ENCODE measurements at regions not wholly inside any gene's neighbourhood (a gene's known extent, or its start where the extent isn't known, plus 50 kb on each side); places are given as distances from the start of the nearest gene placed in this dataset.

GRCh38 chr2:164114937-164115336, 379.1 kb upstream of the FIGN start:
- no peak for TF ChIP-seq CTCF (IDR thresholded peaks at IDR 0.05; ENCODE audit: insufficient read depth, low read length, poor library complexity, severe bottlenecking)
- Histone ChIP-seq H3K36me3 (ENCODE audit: control insufficient read depth, insufficient read depth, low read length) (no peaks in the 10 kb centered on the region), H3K27me3 (replicated peaks; ENCODE audit: control insufficient read depth, insufficient read depth, low read length) (no peaks in the 10 kb centered on the region), H3K4me3 (replicated peaks; ENCODE audit: low read depth, low read length) (no peak overlapping the region)
- DNase-seq (ENCODE audit: extremely low read depth, insufficient read length), result no peak

GRCh38 chr2:164112105-164112504, 376.3 kb upstream of the FIGN start:
- Histone ChIP-seq H3K27me3 (replicated peaks; ENCODE audit: control insufficient read depth, insufficient read depth, low read length) (no peaks in the 10 kb centered on the region), H3K4me3 (replicated peaks; ENCODE audit: low read depth, low read length) (no peak overlapping the region), H3K36me3 (ENCODE audit: control insufficient read depth, insufficient read depth, low read length) (no peaks in the 10 kb centered on the region)
- no peak for TF ChIP-seq CTCF (IDR thresholded peaks at IDR 0.05; ENCODE audit: insufficient read depth, low read length, poor library complexity, severe bottlenecking)
- DNase-seq (ENCODE audit: extremely low read depth, insufficient read length), result no peak

- TF ChIP-seq CTCF (IDR thresholded peaks at IDR 0.05; ENCODE audit: insufficient read depth, low read length, poor library complexity, severe bottlenecking), result no peak
- no peaks in the 10 kb centered on the region for H3K36me3 ChIP-seq (ENCODE audit: control insufficient read depth, insufficient read depth, low read length)
- H3K4me3 ChIP-seq (replicated peaks; ENCODE audit: low read depth, low read length), result no peak overlapping the region
- no peak for DNase-seq (ENCODE audit: extremely low read depth, insufficient read length)
- no peaks in the 10 kb centered on the region for H3K27me3 ChIP-seq (replicated peaks; ENCODE audit: control insufficient read depth, insufficient read depth, low read length)
Measured at GRCh38 chr2:164110515-164110914, 374.7 kb upstream of the FIGN start.

GRCh38 chr2:164109006-164109405, 373.2 kb upstream of the FIGN start:
- H3K36me3 ChIP-seq (ENCODE audit: control insufficient read depth, insufficient read depth, low read length), result no peaks in the 10 kb centered on the region
- no peak for TF ChIP-seq CTCF (IDR thresholded peaks at IDR 0.05; ENCODE audit: insufficient read depth, low read length, poor library complexity, severe bottlenecking)
- H3K4me3 ChIP-seq (replicated peaks; ENCODE audit: low read depth, low read length), result no peak overlapping the region

GRCh38 chr2:164103271-164103670, 367.5 kb upstream of the FIGN start:
- no peak for DNase-seq (ENCODE audit: extremely low read depth, insufficient read length)
- H3K4me3 ChIP-seq (replicated peaks; ENCODE audit: low read depth, low read length), result no peak overlapping the region
- H3K27me3 ChIP-seq (replicated peaks; ENCODE audit: control insufficient read depth, insufficient read depth, low read length), result no peaks in the 10 kb centered on the region
- H3K36me3 ChIP-seq (ENCODE audit: control insufficient read depth, insufficient read depth, low read length), result no peaks in the 10 kb centered on the region
- TF ChIP-seq CTCF (IDR thresholded peaks at IDR 0.05; ENCODE audit: insufficient read depth, low read length, poor library complexity, severe bottlenecking), result no peak

More at GRCh38 chr2:164109006-164109405, 373.2 kb upstream of the FIGN start:
- no peaks in the 10 kb centered on the region for H3K27me3 ChIP-seq (replicated peaks; ENCODE audit: control insufficient read depth, insufficient read depth, low read length)
- DNase-seq (ENCODE audit: extremely low read depth, insufficient read length), result no peak

- no peak overlapping the region for H3K4me3 ChIP-seq (replicated peaks; ENCODE audit: low read depth, low read length)
- H3K27me3 ChIP-seq (replicated peaks; ENCODE audit: control insufficient read depth, insufficient read depth, low read length), result no peaks in the 10 kb centered on the region
- no peaks in the 10 kb centered on the region for H3K36me3 ChIP-seq (ENCODE audit: control insufficient read depth, insufficient read depth, low read length)
- no peak for TF ChIP-seq CTCF (IDR thresholded peaks at IDR 0.05; ENCODE audit: insufficient read depth, low read length, poor library complexity, severe bottlenecking)
- no peak for DNase-seq (ENCODE audit: extremely low read depth, insufficient read length)
Measured at GRCh38 chr2:164102366-164102765, 366.6 kb upstream of the FIGN start.

Measured in GM06990 (cell line).